Peyer's patch (tissue), 4 donors: ENCODE measurements at regions not wholly inside any gene's neighbourhood (a gene's known extent, or its start where the extent isn't known, plus 50 kb on each side); places are given as distances from the start of the nearest gene placed in this dataset.

ENCODE experiments used
- CTCF ChIP-seq, 6 experiments: fragments of 450-650 bp in 4 of 6; fragments of 200-600 bp in 2 of 6; sonication (generic) in 1 of 6; IDR thresholded peaks; one replicate each; pipeline ENCODE4 v1.5.1; 2017 to 2019; ENCODE audit warnings: antibody characterized with exemption in 6 of 6, mild to moderate bottlenecking in 3 of 6, moderate library complexity in 1 of 6
- POLR2A ChIP-seq, 2 donors: fragments of 450-650 bp; IDR thresholded peaks; one replicate each; pipeline ENCODE4 v1.5.1; 2017; ENCODE audit warnings: antibody characterized with exemption in 2 of 2, mild to moderate bottlenecking in 2 of 2, moderate library complexity in 2 of 2

GRCh38 chr18:60180671-60181070 is 191.9 kb downstream of the MC4R start:
- TF ChIP-seq CTCF (IDR thresholded peaks at IDR 0.05) (no peak), POLR2A (IDR thresholded peaks at IDR 0.05) (no peak)
